ENCODE measurements at regions not wholly inside any gene's neighbourhood (a gene's known extent, or its start where the extent isn't known, plus 50 kb on each side); places are given as distances from the start of the nearest gene placed in this dataset.

GRCh38 chr2:163463411-163463810 is 272.4 kb downstream of the FIGN start:
- no peak for DNase-seq (ENCODE audit: low spot score)
- intact Hi-C loops (cut with DNase I), result no loop called here

GRCh38 chr2:163462993-163463392 is 272.8 kb downstream of the FIGN start:
- intact Hi-C loops (cut with DNase I), result no loop called here

GRCh38 chr2:163459986-163460385 is 275.8 kb downstream of the FIGN start:
- intact Hi-C loops (cut with DNase I), result no loop called here
- DNase-seq (ENCODE audit: low spot score), result no peak

More at GRCh38 chr2:163462993-163463392, 272.8 kb downstream of the FIGN start:
- no peak for DNase-seq (ENCODE audit: low spot score)

GRCh38 chr2:163456953-163457743 is 278.7 kb downstream of the FIGN start:
- intact Hi-C loops (cut with DNase I), result no loop called here
- DNase-seq (ENCODE audit: low spot score), result no peak

GRCh38 chr2:163455815-163456214 is 280.0 kb downstream of the FIGN start:
- DNase-seq (ENCODE audit: low spot score), result no peak
- intact Hi-C loops (cut with DNase I), result no loop called here

- intact Hi-C loops (cut with DNase I), result no loop called here
- DNase-seq (ENCODE audit: low spot score), result no peak
Observed at GRCh38 chr2:163453920-163454319, 281.9 kb downstream of the FIGN start.

- intact Hi-C loops (cut with DNase I), result no loop called here
- DNase-seq (ENCODE audit: low spot score), result no peak
Observed at GRCh38 chr2:163441603-163442002, 294.2 kb downstream of the FIGN start.

- intact Hi-C loops (cut with DNase I), result no loop called here
- no peak for DNase-seq (ENCODE audit: low spot score)
Observed at GRCh38 chr2:163436963-163437362, 298.8 kb downstream of the FIGN start.

- intact Hi-C loops (cut with DNase I), result no loop called here
- DNase-seq (ENCODE audit: low spot score), result no peak
Observed at GRCh38 chr2:163428187-163428586, 307.6 kb downstream of the FIGN start.

- intact Hi-C loops (cut with DNase I), result no loop called here
- no peak for DNase-seq (ENCODE audit: low spot score)
Observed at GRCh38 chr2:163420604-163421003, 315.2 kb downstream of the FIGN start.

- intact Hi-C loops (cut with DNase I), result no loop called here
- DNase-seq (ENCODE audit: low spot score), result no peak
Observed at GRCh38 chr2:163419000-163419830, 316.6 kb downstream of the FIGN start.

- intact Hi-C loops (cut with DNase I), result no loop called here
- no peak for DNase-seq (ENCODE audit: low spot score)
Observed at GRCh38 chr2:163417596-163418337, 318.0 kb downstream of the FIGN start.

- intact Hi-C loops (cut with DNase I), result no loop called here
- DNase-seq (ENCODE audit: low spot score), result no peak
Observed at GRCh38 chr2:163414121-163414520, 321.7 kb downstream of the FIGN start.

GRCh38 chr2:163407296-163407695 is 328.5 kb downstream of the FIGN start:
- intact Hi-C loops (cut with DNase I), result no loop called here
- DNase-seq (ENCODE audit: low spot score), result no peak

- DNase-seq (ENCODE audit: low spot score), result no peak
- intact Hi-C loops (cut with DNase I), result no loop called here
Observed at GRCh38 chr2:163405298-163405697, 330.5 kb downstream of the FIGN start.

- intact Hi-C loops (cut with DNase I), result no loop called here
- no peak for DNase-seq (ENCODE audit: low spot score)
Observed at GRCh38 chr2:163401481-163401880, 334.3 kb downstream of the FIGN start.

- intact Hi-C loops (cut with DNase I), result no loop called here
- no peak for DNase-seq (ENCODE audit: low spot score)
Observed at GRCh38 chr2:163397451-163397850, 338.4 kb downstream of the FIGN start.

- intact Hi-C loops (cut with DNase I), result no loop called here
- DNase-seq (ENCODE audit: low spot score), result no peak
Observed at GRCh38 chr2:163395602-163396001, 340.2 kb downstream of the FIGN start.

GRCh38 chr2:163389838-163390237 is 346.0 kb downstream of the FIGN start:
- no peak for DNase-seq (ENCODE audit: low spot score)
- intact Hi-C loops (cut with DNase I), result no loop called here

- no peak for DNase-seq (ENCODE audit: low spot score)
- intact Hi-C loops (cut with DNase I), result no loop called here
Observed at GRCh38 chr2:163375472-163375871, 360.3 kb downstream of the FIGN start.

All from posterior vena cava (tissue), 2 donors.